ENCODE measurements at regions not wholly inside any gene's neighbourhood (a gene's known extent, or its start where the extent isn't known, plus 50 kb on each side); places are given as distances from the start of the nearest gene placed in this dataset.

DNA sequence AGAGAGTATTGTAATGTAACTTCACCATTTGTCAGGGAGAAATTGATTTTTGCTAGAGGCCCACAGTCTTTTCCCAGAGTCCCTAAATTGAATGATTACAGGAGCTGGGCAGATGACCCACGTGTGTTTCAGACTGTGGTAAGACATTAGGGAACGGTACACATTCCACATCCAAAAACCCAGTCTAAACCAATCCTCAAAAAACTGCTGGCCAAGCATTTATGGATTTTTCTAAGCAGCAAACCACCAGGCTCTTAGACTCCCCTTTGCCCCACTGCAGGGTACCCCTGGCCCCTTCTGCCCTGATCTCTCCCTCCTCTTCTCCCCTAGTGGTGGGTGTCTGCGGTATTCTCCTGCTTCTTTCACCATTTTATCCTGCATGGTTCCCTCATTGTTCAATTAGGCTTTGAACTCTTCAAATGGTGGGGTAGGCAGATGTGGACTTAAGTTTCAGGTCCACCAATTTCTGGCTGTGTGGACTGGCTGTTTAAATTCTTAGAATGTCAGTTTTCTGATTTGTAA is 135.5 kb upstream of the SORCS3 start:
- Histone ChIP-seq H3K4me3 (ENCODE audit: control insufficient read depth in 2 of 3, extremely low read depth in 1 of 3, insufficient read depth in 2 of 3, low read depth in 1 of 3, low read length in 3 of 3) (no peak overlapping the region), H2AFZ (ENCODE audit: control insufficient read depth, low read length) (no peak overlapping the region), H3K4me1 (ENCODE audit: control insufficient read depth, extremely low read depth, insufficient read depth, low read length) (no peaks in the 10 kb centered on the region), H3K27ac (ENCODE audit: control insufficient read depth, insufficient read depth, low read length) (no peak overlapping the region), H3K9ac (ENCODE audit: control insufficient read depth, extremely low read depth, insufficient read depth, low read length) (no peak overlapping the region), H3K79me2 (ENCODE audit: control insufficient read depth, insufficient read depth, low read length) (no peaks in the 10 kb centered on the region), H3K9me3 (ENCODE audit: control insufficient read depth, low read depth, low read length) (no peaks in the 10 kb centered on the region), H3K9me1 (ENCODE audit: control insufficient read depth, extremely low read depth, insufficient read depth, low read length) (no peaks in the 10 kb centered on the region), H4K20me1 (ENCODE audit: control insufficient read depth, extremely low read depth, insufficient read depth, low read length) (no peaks in the 10 kb centered on the region), H3K27me3 (ENCODE audit: control insufficient read depth, extremely low read depth, insufficient read depth, low read length) (peaks cover 13% of the 10 kb centered on the region), H3K4me2 (ENCODE audit: control insufficient read depth, extremely low read depth, insufficient read depth, low read depth, low read length) (no peak overlapping the region), H3K36me3 (ENCODE audit: control insufficient read depth in 2 of 2, extremely low read depth in 1 of 2, insufficient read depth in 2 of 2, low read length in 2 of 2) (no peaks in the 10 kb centered on the region)
- dilution Hi-C loops (cut with MboI; ENCODE audit: extremely low pct_ligation_motif_present, low sequenced_read_pairs): no loop called here
- no peak for DNase-seq (ENCODE audit: low read depth, low spot score)
- no peak for FAIRE-seq
- TF ChIP-seq, protein P1, sequence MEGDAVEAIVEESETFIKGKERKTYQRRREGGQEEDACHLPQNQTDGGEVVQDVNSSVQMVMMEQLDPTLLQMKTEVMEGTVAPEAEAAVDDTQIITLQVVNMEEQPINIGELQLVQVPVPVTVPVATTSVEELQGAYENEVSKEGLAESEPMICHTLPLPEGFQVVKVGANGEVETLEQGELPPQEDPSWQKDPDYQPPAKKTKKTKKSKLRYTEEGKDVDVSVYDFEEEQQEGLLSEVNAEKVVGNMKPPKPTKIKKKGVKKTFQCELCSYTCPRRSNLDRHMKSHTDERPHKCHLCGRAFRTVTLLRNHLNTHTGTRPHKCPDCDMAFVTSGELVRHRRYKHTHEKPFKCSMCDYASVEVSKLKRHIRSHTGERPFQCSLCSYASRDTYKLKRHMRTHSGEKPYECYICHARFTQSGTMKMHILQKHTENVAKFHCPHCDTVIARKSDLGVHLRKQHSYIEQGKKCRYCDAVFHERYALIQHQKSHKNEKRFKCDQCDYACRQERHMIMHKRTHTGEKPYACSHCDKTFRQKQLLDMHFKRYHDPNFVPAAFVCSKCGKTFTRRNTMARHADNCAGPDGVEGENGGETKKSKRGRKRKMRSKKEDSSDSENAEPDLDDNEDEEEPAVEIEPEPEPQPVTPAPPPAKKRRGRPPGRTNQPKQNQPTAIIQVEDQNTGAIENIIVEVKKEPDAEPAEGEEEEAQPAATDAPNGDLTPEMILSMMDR (optimal IDR thresholded peaks at IDR 0.05 in 1 of 3, IDR thresholded peaks at IDR 0.05 in 1 of 3, conservative IDR thresholded peaks at IDR 0.05 in 1 of 3; ENCODE audit: extremely low read depth in 1 of 3, insufficient read depth in 2 of 3, low read length in 3 of 3): no peak
- no peak for TF ChIP-seq EZH2 (IDR thresholded peaks at IDR 0.05; ENCODE audit: low read length)

DNA sequence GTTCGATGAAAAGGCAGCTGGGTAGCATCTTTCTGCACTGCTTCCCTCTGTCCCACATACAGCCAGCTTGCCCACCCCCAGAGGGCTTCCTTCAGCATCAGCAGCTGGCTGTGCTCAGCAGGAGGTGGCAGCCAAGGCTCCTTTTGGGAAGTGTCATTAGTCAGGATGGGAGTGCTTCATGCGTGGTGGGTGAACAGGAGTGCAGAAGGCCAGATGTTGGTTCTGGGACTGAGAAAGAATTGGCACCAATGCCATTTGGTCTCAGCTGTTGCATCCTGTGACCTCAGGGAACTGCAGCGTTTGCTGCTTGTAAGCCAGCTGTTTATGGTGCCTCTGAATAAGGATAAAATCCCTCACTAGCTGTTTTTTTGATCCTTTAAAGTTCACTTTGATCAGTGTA is 131.1 kb upstream of the SORCS3 start:
- H3K27me3 ChIP-seq (ENCODE audit: control insufficient read depth, extremely low read depth, insufficient read depth, low read length): peaks cover 2% of the 10 kb centered on the region
- H3K27ac ChIP-seq (ENCODE audit: control insufficient read depth, insufficient read depth, low read length): no peak overlapping the region
- H4K20me1 ChIP-seq (ENCODE audit: control insufficient read depth, extremely low read depth, insufficient read depth, low read length): no peaks in the 10 kb centered on the region
- no peak overlapping the region for H3K4me3 ChIP-seq (ENCODE audit: control insufficient read depth in 2 of 3, extremely low read depth in 1 of 3, insufficient read depth in 2 of 3, low read depth in 1 of 3, low read length in 3 of 3)
- DNase-seq (ENCODE audit: low read depth, low spot score): no peak
- FAIRE-seq: no peak
- H2AFZ ChIP-seq (ENCODE audit: control insufficient read depth, low read length): no peak overlapping the region
- H3K9me3 ChIP-seq (ENCODE audit: control insufficient read depth, low read depth, low read length): no peaks in the 10 kb centered on the region
- no peak overlapping the region for H3K9ac ChIP-seq (ENCODE audit: control insufficient read depth, extremely low read depth, insufficient read depth, low read length)
- no peaks in the 10 kb centered on the region for H3K4me1 ChIP-seq (ENCODE audit: control insufficient read depth, extremely low read depth, insufficient read depth, low read length)
- no peaks in the 10 kb centered on the region for H3K9me1 ChIP-seq (ENCODE audit: control insufficient read depth, extremely low read depth, insufficient read depth, low read length)
- TF ChIP-seq, protein P1 (optimal IDR thresholded peaks at IDR 0.05 in 1 of 3, IDR thresholded peaks at IDR 0.05 in 1 of 3, conservative IDR thresholded peaks at IDR 0.05 in 1 of 3; ENCODE audit: extremely low read depth in 1 of 3, insufficient read depth in 2 of 3, low read length in 3 of 3): no peak
- TF ChIP-seq EZH2 (IDR thresholded peaks at IDR 0.05; ENCODE audit: low read length): no peak
- no peak overlapping the region for H3K4me2 ChIP-seq (ENCODE audit: control insufficient read depth, extremely low read depth, insufficient read depth, low read depth, low read length)
- H3K79me2 ChIP-seq (ENCODE audit: control insufficient read depth, insufficient read depth, low read length): no peaks in the 10 kb centered on the region
- dilution Hi-C loops (cut with MboI; ENCODE audit: extremely low pct_ligation_motif_present, low sequenced_read_pairs): no loop called here
- H3K36me3 ChIP-seq (ENCODE audit: control insufficient read depth in 2 of 2, extremely low read depth in 1 of 2, insufficient read depth in 2 of 2, low read length in 2 of 2): no peaks in the 10 kb centered on the region
